ENCODE measurements at regions not wholly inside any gene's neighbourhood (a gene's known extent, or its start where the extent isn't known, plus 50 kb on each side); places are given as distances from the start of the nearest gene placed in this dataset.
"Not testable (repeated sequence)": the region's sequence is repeated elsewhere in the genome, so short reads cannot be mapped to it uniquely, and the experiment has no call there.

DNA sequence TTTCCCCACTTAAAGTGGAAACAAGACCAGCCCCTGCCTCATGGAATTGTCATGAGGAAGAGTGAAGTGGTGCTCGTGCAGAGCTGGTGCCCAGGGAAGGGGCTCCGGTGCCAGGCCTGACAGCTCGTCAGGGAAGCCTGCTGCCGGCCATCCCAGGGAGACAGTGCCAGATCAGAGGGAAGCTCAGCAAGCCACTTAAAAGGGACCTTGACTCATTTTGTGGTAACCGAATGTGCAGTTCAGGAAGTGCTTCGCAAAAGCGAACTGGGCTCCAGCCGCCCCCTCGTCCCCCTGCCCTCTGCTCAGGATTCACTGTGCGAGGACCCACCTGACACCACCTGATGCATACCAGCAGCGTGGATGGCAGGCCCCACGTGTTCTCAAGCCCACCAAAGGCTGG, 209.6 kb upstream of the PLGLB2 start:
- H2AK5ac ChIP-seq (ENCODE audit: low read length, severe bottlenecking); H2AFZ ChIP-seq (ENCODE audit: low read depth, low read length); DNase-seq; H3K27ac ChIP-seq (ENCODE audit: low read length, poor library complexity, severe bottlenecking); H3K4me2 ChIP-seq (ENCODE audit: low read length, poor library complexity, severe bottlenecking); H2BK5ac ChIP-seq (ENCODE audit: low read depth, low read length, poor library complexity, severe bottlenecking); H3K23ac ChIP-seq (ENCODE audit: low read length in 2 of 2); H2BK15ac ChIP-seq (ENCODE audit: low read depth, poor library complexity, severe bottlenecking); H3K4me1 ChIP-seq (ENCODE audit: control insufficient read depth, insufficient read depth, low read depth, low read length); H3K14ac ChIP-seq (ENCODE audit: low read length in 2 of 2); H3K4ac ChIP-seq (ENCODE audit: low read depth in 1 of 2, low read length in 2 of 2); H4K8ac ChIP-seq (ENCODE audit: low read length); H2BK120ac ChIP-seq (ENCODE audit: low read depth, low read length); H3K18ac ChIP-seq (ENCODE audit: low read depth in 1 of 2, low read length in 2 of 2); H2BK12ac ChIP-seq (ENCODE audit: low read length in 2 of 2); H3K27me3 ChIP-seq (ENCODE audit: control insufficient read depth in 1 of 2, insufficient read depth in 1 of 2, low read length in 2 of 2); H3K9me3 ChIP-seq (ENCODE audit: control insufficient read depth, low read length); H3K79me1 ChIP-seq (replicated peaks; ENCODE audit: low read length, poor library complexity, severe bottlenecking); H3K36me3 ChIP-seq (ENCODE audit: control insufficient read depth in 1 of 2, insufficient read depth in 2 of 2, low read depth in 1 of 2, low read length in 2 of 2); H4K91ac ChIP-seq (ENCODE audit: low read length); H3K4me3 ChIP-seq (ENCODE audit: insufficient read depth in 1 of 2, low read depth in 1 of 2, low read length in 2 of 2); H3K9ac ChIP-seq (ENCODE audit: low read length): not testable (repeated sequence)
- WGBS, result no CpG with 5 or more reads among the region's 12 CpGs

DNA sequence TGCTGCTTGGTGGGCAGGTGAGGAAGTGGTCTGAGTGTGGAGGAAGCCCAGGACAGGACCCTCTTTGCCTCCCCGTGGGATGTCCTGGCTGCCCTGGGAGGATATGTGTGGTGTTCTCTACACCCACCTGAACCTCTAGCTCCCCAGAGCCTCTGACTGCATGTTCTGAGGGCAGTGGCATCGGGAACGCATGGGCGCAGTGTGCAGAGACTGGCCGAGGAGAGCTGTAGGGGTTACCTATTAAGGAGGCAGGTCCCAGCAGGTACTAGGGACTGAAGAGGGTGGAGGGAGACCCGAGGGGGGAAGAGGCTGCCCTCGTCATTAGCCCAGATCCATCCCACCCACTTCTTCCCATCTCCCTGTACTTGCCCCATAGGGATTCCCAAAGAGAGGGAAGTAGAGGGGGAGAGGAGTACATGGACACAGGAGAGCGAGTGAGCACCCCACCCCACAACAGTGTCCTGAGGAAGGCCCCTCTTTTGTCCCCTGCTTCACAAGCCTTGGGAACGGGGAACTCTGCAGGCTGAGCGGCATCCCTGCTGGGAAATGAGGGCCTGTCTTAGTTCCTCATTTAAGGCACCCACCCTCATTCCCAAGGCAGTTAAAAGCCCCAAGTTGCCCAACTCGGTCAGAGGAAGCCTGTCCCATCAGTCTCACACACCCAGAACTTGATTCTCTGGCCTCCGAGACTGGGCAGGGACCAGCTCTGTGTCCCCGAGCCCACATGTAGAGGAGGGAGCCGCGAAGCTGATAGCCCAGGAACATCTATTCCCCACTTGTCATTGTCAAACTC, 208.5 kb upstream of the PLGLB2 start:
- not testable (repeated sequence) for H2BK120ac ChIP-seq (ENCODE audit: low read depth, low read length); H2BK15ac ChIP-seq (ENCODE audit: low read depth, poor library complexity, severe bottlenecking); H3K9me3 ChIP-seq (ENCODE audit: control insufficient read depth, low read length); H2BK5ac ChIP-seq (ENCODE audit: low read depth, low read length, poor library complexity, severe bottlenecking); DNase-seq; H4K8ac ChIP-seq (ENCODE audit: low read length); H3K4ac ChIP-seq (ENCODE audit: low read depth in 1 of 2, low read length in 2 of 2); H3K27ac ChIP-seq (ENCODE audit: low read length, poor library complexity, severe bottlenecking); H3K4me3 ChIP-seq (ENCODE audit: insufficient read depth in 1 of 2, low read depth in 1 of 2, low read length in 2 of 2); H4K91ac ChIP-seq (ENCODE audit: low read length); H2BK12ac ChIP-seq (ENCODE audit: low read length in 2 of 2); H3K4me2 ChIP-seq (ENCODE audit: low read length, poor library complexity, severe bottlenecking); H3K18ac ChIP-seq (ENCODE audit: low read depth in 1 of 2, low read length in 2 of 2); H3K9ac ChIP-seq (ENCODE audit: low read length); H3K4me1 ChIP-seq (ENCODE audit: control insufficient read depth, insufficient read depth, low read depth, low read length); H3K27me3 ChIP-seq (ENCODE audit: control insufficient read depth in 1 of 2, insufficient read depth in 1 of 2, low read length in 2 of 2); H3K36me3 ChIP-seq (ENCODE audit: control insufficient read depth in 1 of 2, insufficient read depth in 2 of 2, low read depth in 1 of 2, low read length in 2 of 2); H3K23ac ChIP-seq (ENCODE audit: low read length in 2 of 2); H3K79me1 ChIP-seq (replicated peaks; ENCODE audit: low read length, poor library complexity, severe bottlenecking); H2AFZ ChIP-seq (ENCODE audit: low read depth, low read length); H3K14ac ChIP-seq (ENCODE audit: low read length in 2 of 2); H2AK5ac ChIP-seq (ENCODE audit: low read length, severe bottlenecking)
- WGBS, result 100% methylated on average over 2 of the region's 15 CpGs

DNA sequence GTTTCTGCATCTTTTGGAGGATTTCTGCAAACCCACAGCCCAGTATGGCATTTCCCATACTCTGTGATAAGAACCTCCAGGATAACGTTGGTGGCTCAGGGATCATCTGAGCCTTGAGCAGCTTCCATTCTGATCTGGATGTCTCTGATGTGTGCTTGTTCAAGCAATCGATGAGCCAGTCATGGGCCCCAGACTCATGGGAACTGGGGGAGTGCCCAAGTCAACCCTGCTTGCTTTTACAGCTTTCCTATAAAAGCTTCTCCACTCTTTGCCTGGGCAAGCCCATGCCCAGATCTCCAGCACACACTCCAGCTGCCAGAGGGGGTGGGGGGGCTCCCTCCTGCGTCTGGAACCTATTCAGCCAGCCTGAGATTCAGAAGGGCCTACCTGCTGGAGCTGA, 207.6 kb upstream of the PLGLB2 start:
- not testable (repeated sequence) for H4K8ac ChIP-seq (ENCODE audit: low read length); H3K4ac ChIP-seq (ENCODE audit: low read depth in 1 of 2, low read length in 2 of 2); H2BK120ac ChIP-seq (ENCODE audit: low read depth, low read length); H3K4me2 ChIP-seq (ENCODE audit: low read length, poor library complexity, severe bottlenecking); H2BK5ac ChIP-seq (ENCODE audit: low read depth, low read length, poor library complexity, severe bottlenecking); H3K27me3 ChIP-seq (ENCODE audit: control insufficient read depth in 1 of 2, insufficient read depth in 1 of 2, low read length in 2 of 2); H2AFZ ChIP-seq (ENCODE audit: low read depth, low read length); H3K4me1 ChIP-seq (ENCODE audit: control insufficient read depth, insufficient read depth, low read depth, low read length); H3K27ac ChIP-seq (ENCODE audit: low read length, poor library complexity, severe bottlenecking); H4K91ac ChIP-seq (ENCODE audit: low read length); DNase-seq; H3K9me3 ChIP-seq (ENCODE audit: control insufficient read depth, low read length); H3K36me3 ChIP-seq (ENCODE audit: control insufficient read depth in 1 of 2, insufficient read depth in 2 of 2, low read depth in 1 of 2, low read length in 2 of 2); H2BK15ac ChIP-seq (ENCODE audit: low read depth, poor library complexity, severe bottlenecking); H3K14ac ChIP-seq (ENCODE audit: low read length in 2 of 2); H3K18ac ChIP-seq (ENCODE audit: low read depth in 1 of 2, low read length in 2 of 2); H2AK5ac ChIP-seq (ENCODE audit: low read length, severe bottlenecking); H3K9ac ChIP-seq (ENCODE audit: low read length); H3K23ac ChIP-seq (ENCODE audit: low read length in 2 of 2); H2BK12ac ChIP-seq (ENCODE audit: low read length in 2 of 2); H3K79me1 ChIP-seq (replicated peaks; ENCODE audit: low read length, poor library complexity, severe bottlenecking); H3K4me3 ChIP-seq (ENCODE audit: insufficient read depth in 1 of 2, low read depth in 1 of 2, low read length in 2 of 2)
- WGBS, result no CpG with 5 or more reads among the region's 3 CpGs

DNA sequence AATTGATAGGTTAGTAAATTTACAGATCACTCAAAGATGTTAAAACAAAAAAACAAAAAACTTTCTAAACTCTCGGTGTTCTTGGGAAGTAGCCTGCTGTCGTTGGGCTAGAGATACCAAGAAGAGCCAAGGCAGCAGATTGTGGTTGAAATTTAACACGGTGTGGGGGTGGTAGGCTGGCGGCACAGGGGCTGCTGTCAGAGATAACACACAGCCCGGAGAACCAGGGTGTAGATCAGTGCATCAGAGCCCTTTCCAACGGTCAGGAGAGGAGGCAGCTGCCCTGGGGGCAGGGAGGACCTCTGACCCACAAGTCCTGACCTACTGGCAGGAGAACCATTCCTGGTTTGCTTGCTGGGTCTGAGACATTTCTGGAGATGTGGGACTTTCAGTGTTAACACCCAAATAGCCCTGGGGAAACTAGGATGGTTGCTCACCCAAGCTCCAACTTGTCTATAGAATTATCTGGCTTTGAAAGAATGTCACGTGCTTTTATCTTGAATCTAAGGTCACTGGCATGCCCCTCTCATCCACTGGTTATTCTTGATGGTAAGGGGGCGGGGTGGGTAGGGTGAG, 205.2 kb upstream of the PLGLB2 start:
- not testable (repeated sequence) for H3K36me3 ChIP-seq (ENCODE audit: control insufficient read depth in 1 of 2, insufficient read depth in 2 of 2, low read depth in 1 of 2, low read length in 2 of 2); H2BK15ac ChIP-seq (ENCODE audit: low read depth, poor library complexity, severe bottlenecking); H3K4ac ChIP-seq (ENCODE audit: low read depth in 1 of 2, low read length in 2 of 2); H3K23ac ChIP-seq (ENCODE audit: low read length in 2 of 2); H4K91ac ChIP-seq (ENCODE audit: low read length); H4K8ac ChIP-seq (ENCODE audit: low read length); H3K4me1 ChIP-seq (ENCODE audit: control insufficient read depth, insufficient read depth, low read depth, low read length); H3K9me3 ChIP-seq (ENCODE audit: control insufficient read depth, low read length); H2AK5ac ChIP-seq (ENCODE audit: low read length, severe bottlenecking); H3K27ac ChIP-seq (ENCODE audit: low read length, poor library complexity, severe bottlenecking); H3K27me3 ChIP-seq (ENCODE audit: control insufficient read depth in 1 of 2, insufficient read depth in 1 of 2, low read length in 2 of 2); H2BK5ac ChIP-seq (ENCODE audit: low read depth, low read length, poor library complexity, severe bottlenecking); H3K9ac ChIP-seq (ENCODE audit: low read length); DNase-seq; H2AFZ ChIP-seq (ENCODE audit: low read depth, low read length); H3K4me3 ChIP-seq (ENCODE audit: insufficient read depth in 1 of 2, low read depth in 1 of 2, low read length in 2 of 2); H3K79me1 ChIP-seq (replicated peaks; ENCODE audit: low read length, poor library complexity, severe bottlenecking); H2BK12ac ChIP-seq (ENCODE audit: low read length in 2 of 2); H3K18ac ChIP-seq (ENCODE audit: low read depth in 1 of 2, low read length in 2 of 2); H2BK120ac ChIP-seq (ENCODE audit: low read depth, low read length); H3K14ac ChIP-seq (ENCODE audit: low read length in 2 of 2)
- H3K4me2 ChIP-seq (ENCODE audit: low read length, poor library complexity, severe bottlenecking), result peak overlapping the region; percentile 43
- no CpG with 5 or more reads among the region's 8 CpGs for WGBS

Measured in mesenchymal stem cell (in vitro differentiated cells and primary cell).